ENCODE measurements at regions not wholly inside any gene's neighbourhood (a gene's known extent, or its start where the extent isn't known, plus 50 kb on each side); places are given as distances from the start of the nearest gene placed in this dataset.

DNA sequence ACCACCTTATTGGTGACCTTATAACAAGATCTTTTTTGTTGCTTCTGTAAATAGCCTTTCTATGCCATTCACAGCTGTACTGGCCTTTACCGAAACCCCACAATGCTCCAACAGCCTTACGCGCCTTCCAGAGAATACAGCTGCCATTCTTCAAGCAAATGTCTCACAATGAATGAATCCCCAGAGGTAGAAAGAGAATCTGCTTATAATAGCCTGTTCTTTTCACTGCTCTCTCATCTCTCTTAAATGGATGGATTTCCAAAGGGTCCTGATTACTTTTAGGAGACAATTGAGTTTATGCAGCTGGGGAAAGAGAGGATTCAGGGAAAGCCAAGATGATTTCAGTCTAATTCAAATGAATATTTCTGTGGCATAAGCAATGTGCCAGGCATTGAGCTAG lies 183.1 kb upstream of the PDE1C start:
- RAD21 ChIA-PET (ENCODE audit: low non-redundant PET in 1 of 2, low total read pairs in 2 of 2, uncharacterized antibody in 2 of 2, unreplicated experiment in 2 of 2) = no interaction called here
- H2AFZ ChIP-seq (ENCODE audit: low read depth, low read length, poor library complexity, severe bottlenecking) = no peak overlapping the region
- H3K4me1 ChIP-seq (ENCODE audit: control insufficient read depth in 1 of 2, insufficient read depth in 2 of 2, low read length in 2 of 2) = no peaks in the 10 kb centered on the region
- POLR2A ChIA-PET = no interaction called here
- no peak overlapping the region for H3K9ac ChIP-seq (ENCODE audit: low read length)
- no peaks in the 10 kb centered on the region for H3K9me2 ChIP-seq (ENCODE audit: insufficient read depth)
- no peak overlapping the region for H3K4me2 ChIP-seq (ENCODE audit: low read length)
- H4K20me1 ChIP-seq (ENCODE audit: insufficient read depth) = no peaks in the 10 kb centered on the region
- no peak overlapping the region for H3K27ac ChIP-seq (ENCODE audit: low read depth, low read length)
- TF ChIP-seq YY1 (IDR thresholded peaks at IDR 0.05; ENCODE audit: extremely low read depth, insufficient replicate concordance, low read depth, low read length) (no peak), ZNF274 (IDR thresholded peaks at IDR 0.05; ENCODE audit: low read depth, low read length) (no peak), SRF (IDR thresholded peaks at IDR 0.05; ENCODE audit: low read depth) (no peak), SP1 (IDR thresholded peaks at IDR 0.05; ENCODE audit: low read depth) (no peak), POLR2AphosphoS5 (IDR thresholded peaks at IDR 0.05; ENCODE audit: low read depth, low read length) (no peak), ELF1 (IDR thresholded peaks at IDR 0.05; ENCODE audit: borderline replicate concordance, low read depth) (no peak), EZH2phosphoT487 (IDR thresholded peaks at IDR 0.05; ENCODE audit: borderline replicate concordance) (no peak), CEBPB (IDR thresholded peaks at IDR 0.05; ENCODE audit: low read depth) (no peak), RAD21 (IDR thresholded peaks at IDR 0.05; ENCODE audit: low read depth) (no peak), SIN3A (IDR thresholded peaks at IDR 0.05; ENCODE audit: low read depth) (no peak)
- TF ChIP-seq, protein P1, sequence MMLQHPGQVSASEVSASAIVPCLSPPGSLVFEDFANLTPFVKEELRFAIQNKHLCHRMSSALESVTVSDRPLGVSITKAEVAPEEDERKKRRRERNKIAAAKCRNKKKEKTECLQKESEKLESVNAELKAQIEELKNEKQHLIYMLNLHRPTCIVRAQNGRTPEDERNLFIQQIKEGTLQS (IDR thresholded peaks at IDR 0.05) = no peak
- TF ChIP-seq, protein P2, sequence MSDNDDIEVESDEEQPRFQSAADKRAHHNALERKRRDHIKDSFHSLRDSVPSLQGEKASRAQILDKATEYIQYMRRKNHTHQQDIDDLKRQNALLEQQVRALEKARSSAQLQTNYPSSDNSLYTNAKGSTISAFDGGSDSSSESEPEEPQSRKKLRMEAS (IDR thresholded peaks at IDR 0.05) = no peak
- TF ChIP-seq, protein P3, sequence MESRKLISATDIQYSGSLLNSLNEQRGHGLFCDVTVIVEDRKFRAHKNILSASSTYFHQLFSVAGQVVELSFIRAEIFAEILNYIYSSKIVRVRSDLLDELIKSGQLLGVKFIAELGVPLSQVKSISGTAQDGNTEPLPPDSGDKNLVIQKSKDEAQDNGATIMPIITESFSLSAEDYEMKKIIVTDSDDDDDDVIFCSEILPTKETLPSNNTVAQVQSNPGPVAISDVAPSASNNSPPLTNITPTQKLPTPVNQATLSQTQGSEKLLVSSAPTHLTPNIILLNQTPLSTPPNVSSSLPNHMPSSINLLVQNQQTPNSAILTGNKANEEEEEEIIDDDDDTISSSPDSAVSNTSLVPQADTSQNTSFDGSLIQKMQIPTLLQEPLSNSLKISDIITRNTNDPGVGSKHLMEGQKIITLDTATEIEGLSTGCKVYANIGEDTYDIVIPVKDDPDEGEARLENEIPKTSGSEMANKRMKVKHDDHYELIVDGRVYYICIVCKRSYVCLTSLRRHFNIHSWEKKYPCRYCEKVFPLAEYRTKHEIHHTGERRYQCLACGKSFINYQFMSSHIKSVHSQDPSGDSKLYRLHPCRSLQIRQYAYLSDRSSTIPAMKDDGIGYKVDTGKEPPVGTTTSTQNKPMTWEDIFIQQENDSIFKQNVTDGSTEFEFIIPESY (IDR thresholded peaks at IDR 0.05; ENCODE audit: extremely low read depth, insufficient replicate concordance, low read length) = no peak
- no peaks in the 10 kb centered on the region for H3K9me3 ChIP-seq (ENCODE audit: control insufficient read depth in 1 of 2, insufficient read depth in 1 of 2, low read depth in 1 of 2, low read length in 2 of 2)
- ATAC-seq (no peak), DNase-seq (ENCODE audit: low read depth, low spot score) (no peak)
- H3K79me2 ChIP-seq (ENCODE audit: insufficient read depth, low read length) = no peaks in the 10 kb centered on the region
- no peaks in the 10 kb centered on the region for H3K36me3 ChIP-seq (ENCODE audit: control insufficient read depth in 1 of 2, insufficient read depth in 2 of 2, low read length in 2 of 2)
- peaks cover 32% of the 10 kb centered on the region; the same call in 1 of the 2 replicates for H3K27me3 ChIP-seq (ENCODE audit: insufficient read depth, low read length)
- no TSS peak for BruUV-seq (replicated peaks)
- no peak overlapping the region for H3K4me3 ChIP-seq (replicated peaks in 1 of 2; ENCODE audit: low read depth in 1 of 2, low read length in 2 of 2)
- intact Hi-C loops (cut with micrococcal nuclease) = no loop called here
- CTCF ChIA-PET = no interaction called here

Measured in HCT116 (cell line).